HepG2 (cell line): ENCODE measurements at regions not wholly inside any gene's neighbourhood (a gene's known extent, or its start where the extent isn't known, plus 50 kb on each side); places are given as distances from the start of the nearest gene placed in this dataset.

ENCODE experiments used
- ASH2L ChIP-seq: fragments of 300-600, 200-600 bp; sonication (generic); IDR thresholded peaks from 2 replicates; pipeline ENCODE4 v1.7.0; 2017; ENCODE audit warnings: low read depth, mild to moderate bottlenecking, moderate library complexity, mixed read lengths, low read length; ENCODE audit not compliant: insufficient read length
- ATF7-NPFF ChIP-seq: sonication (generic); formaldehyde crosslinking; IDR thresholded peaks from 2 replicates; pipeline ENCODE4 v1.8.1; 2023; ENCODE audit warnings: mild to moderate bottlenecking, low read depth, missing genetic modification reagents, moderate library complexity
- FOSL1 ChIP-seq: sonication (generic); formaldehyde crosslinking; IDR thresholded peaks from 2 replicates; pipeline ENCODE4 v1.9.0; 2021; ENCODE audit warnings: missing genetic modification reagents, borderline replicate concordance
- FOXA1 ChIP-seq, 2 experiments: fragments of 450-650 bp in 1 of 2; sonication (generic) in 1 of 2; formaldehyde crosslinking in 1 of 2; IDR thresholded peaks; 2 replicates each; pipeline versions ENCODE4 v1.4.0 to v1.6.1; 2016 to 2020; ENCODE audit warnings: missing genetic modification reagents in 1 of 2
- HNRNPL ChIP-seq: fragments of 200-400 bp; formaldehyde crosslinking; IDR thresholded peaks from 2 replicates; pipeline ENCODE4 v1.6.1; 2017; ENCODE audit warnings: mild to moderate bottlenecking, low read depth, low read length
- JUND ChIP-seq: sonication (generic); formaldehyde crosslinking; IDR thresholded peaks from 2 replicates; pipeline ENCODE4 v1.8.0; 2022; ENCODE audit warnings: mild to moderate bottlenecking, missing genetic modification reagents
- NKX3-1 ChIP-seq: sonication (generic); formaldehyde crosslinking; IDR thresholded peaks from 2 replicates; pipeline ENCODE4 v1.5.0; 2020; ENCODE audit warnings: missing genetic modification reagents
- PHF20 ChIP-seq: sonication (generic); formaldehyde crosslinking; IDR thresholded peaks from 2 replicates; pipeline ENCODE4 v1.5.0; 2020; ENCODE audit warnings: mild to moderate bottlenecking, missing genetic modification reagents
- SATB2 ChIP-seq: sonication (generic); formaldehyde crosslinking; IDR thresholded peaks from 2 replicates; pipeline ENCODE4 v1.5.0; 2020; ENCODE audit warnings: missing genetic modification reagents
- SOX5 ChIP-seq: IDR thresholded peaks from 2 replicates; pipeline ENCODE4 v1.6.1; 2016; ENCODE audit warnings: borderline replicate concordance
- TBX3 ChIP-seq: fragments of 450-650 bp; IDR thresholded peaks from 2 replicates; pipeline ENCODE4 v1.6.1; 2017; ENCODE audit warnings: antibody characterized with exemption, mild to moderate bottlenecking, inconsistent platforms, borderline replicate concordance
- ZNF660 ChIP-seq: sonication (generic); formaldehyde crosslinking; IDR thresholded peaks from 2 replicates; pipeline ENCODE4 v1.5.1; 2020; ENCODE audit warnings: mild to moderate bottlenecking, low read depth, missing genetic modification reagents, borderline replicate concordance
- TF ChIP-seq, protein P1 (sequence below): sonication (generic); formaldehyde crosslinking; IDR thresholded peaks from 2 replicates; pipeline ENCODE4 v1.4.0; 2020; ENCODE audit warnings: missing genetic modification reagents, borderline replicate concordance
- TF ChIP-seq, protein P2 (sequence below): IDR thresholded peaks from 2 replicates; pipeline ENCODE4 v1.6.1; 2016; ENCODE audit warnings: low read depth, missing genetic modification reagents, missing compliant biosample characterization
- TF ChIP-seq, protein P3 (sequence below): IDR thresholded peaks from 2 replicates; pipeline ENCODE4 v1.4.0; 2020; ENCODE audit warnings: mild to moderate bottlenecking, missing genetic modification reagents
- TF ChIP-seq, protein P4 (sequence below): sonication (generic); formaldehyde crosslinking; IDR thresholded peaks from 2 replicates; pipeline ENCODE4 v1.4.0; 2020; ENCODE audit warnings: missing genetic modification reagents

DNA sequence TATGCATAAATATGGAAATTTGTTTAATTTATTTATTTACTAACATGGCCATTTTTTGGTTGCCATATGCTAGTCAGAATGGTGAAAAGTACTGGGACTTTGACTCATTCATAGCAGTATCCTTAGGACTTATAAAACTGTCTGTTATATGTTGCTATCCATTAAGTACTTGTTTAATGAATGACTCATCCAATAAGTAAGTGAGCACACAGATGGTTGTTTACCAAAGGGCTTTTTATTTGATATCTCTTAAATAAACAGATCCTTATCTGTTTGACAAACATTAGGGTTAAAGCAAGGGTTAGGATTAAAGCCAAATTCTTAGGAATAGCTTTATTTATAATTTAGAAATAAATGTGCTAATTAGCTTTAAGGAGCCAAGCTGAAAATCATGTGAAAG lies 183.4 kb downstream of the FBXO4 start (continued):
- no peak for TF ChIP-seq ASH2L
- no peak for TF ChIP-seq HNRNPL
- 0 out of 2 replicates have a peak, but pooled peaks have one; percentile 62 for TF ChIP-seq SATB2 (CRISPR knock-in tag)
- no peak for TF ChIP-seq PHF20 (CRISPR knock-in tag)
- peak; percentile 95 for TF ChIP-seq FOXA1 (IDR thresholded peaks at IDR 0.05)
- TF ChIP-seq FOXA1 (CRISPR knock-in tag; IDR thresholded peaks at IDR 0.05) = peak; percentile 90
- TF ChIP-seq, protein P1, sequence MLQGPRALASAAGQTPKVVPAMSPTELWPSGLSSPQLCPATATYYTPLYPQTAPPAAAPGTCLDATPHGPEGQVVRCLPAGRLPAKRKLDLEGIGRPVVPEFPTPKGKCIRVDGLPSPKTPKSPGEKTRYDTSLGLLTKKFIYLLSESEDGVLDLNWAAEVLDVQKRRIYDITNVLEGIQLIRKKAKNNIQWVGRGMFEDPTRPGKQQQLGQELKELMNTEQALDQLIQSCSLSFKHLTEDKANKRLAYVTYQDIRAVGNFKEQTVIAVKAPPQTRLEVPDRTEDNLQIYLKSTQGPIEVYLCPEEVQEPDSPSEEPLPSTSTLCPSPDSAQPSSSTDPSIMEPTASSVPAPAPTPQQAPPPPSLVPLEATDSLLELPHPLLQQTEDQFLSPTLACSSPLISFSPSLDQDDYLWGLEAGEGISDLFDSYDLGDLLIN = no peak
- TF ChIP-seq, protein P2, sequence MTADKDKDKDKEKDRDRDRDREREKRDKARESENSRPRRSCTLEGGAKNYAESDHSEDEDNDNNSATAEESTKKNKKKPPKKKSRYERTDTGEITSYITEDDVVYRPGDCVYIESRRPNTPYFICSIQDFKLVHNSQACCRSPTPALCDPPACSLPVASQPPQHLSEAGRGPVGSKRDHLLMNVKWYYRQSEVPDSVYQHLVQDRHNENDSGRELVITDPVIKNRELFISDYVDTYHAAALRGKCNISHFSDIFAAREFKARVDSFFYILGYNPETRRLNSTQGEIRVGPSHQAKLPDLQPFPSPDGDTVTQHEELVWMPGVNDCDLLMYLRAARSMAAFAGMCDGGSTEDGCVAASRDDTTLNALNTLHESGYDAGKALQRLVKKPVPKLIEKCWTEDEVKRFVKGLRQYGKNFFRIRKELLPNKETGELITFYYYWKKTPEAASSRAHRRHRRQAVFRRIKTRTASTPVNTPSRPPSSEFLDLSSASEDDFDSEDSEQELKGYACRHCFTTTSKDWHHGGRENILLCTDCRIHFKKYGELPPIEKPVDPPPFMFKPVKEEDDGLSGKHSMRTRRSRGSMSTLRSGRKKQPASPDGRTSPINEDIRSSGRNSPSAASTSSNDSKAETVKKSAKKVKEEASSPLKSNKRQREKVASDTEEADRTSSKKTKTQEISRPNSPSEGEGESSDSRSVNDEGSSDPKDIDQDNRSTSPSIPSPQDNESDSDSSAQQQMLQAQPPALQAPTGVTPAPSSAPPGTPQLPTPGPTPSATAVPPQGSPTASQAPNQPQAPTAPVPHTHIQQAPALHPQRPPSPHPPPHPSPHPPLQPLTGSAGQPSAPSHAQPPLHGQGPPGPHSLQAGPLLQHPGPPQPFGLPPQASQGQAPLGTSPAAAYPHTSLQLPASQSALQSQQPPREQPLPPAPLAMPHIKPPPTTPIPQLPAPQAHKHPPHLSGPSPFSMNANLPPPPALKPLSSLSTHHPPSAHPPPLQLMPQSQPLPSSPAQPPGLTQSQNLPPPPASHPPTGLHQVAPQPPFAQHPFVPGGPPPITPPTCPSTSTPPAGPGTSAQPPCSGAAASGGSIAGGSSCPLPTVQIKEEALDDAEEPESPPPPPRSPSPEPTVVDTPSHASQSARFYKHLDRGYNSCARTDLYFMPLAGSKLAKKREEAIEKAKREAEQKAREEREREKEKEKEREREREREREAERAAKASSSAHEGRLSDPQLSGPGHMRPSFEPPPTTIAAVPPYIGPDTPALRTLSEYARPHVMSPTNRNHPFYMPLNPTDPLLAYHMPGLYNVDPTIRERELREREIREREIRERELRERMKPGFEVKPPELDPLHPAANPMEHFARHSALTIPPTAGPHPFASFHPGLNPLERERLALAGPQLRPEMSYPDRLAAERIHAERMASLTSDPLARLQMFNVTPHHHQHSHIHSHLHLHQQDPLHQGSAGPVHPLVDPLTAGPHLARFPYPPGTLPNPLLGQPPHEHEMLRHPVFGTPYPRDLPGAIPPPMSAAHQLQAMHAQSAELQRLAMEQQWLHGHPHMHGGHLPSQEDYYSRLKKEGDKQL (CRISPR knock-in tag) = peak; percentile 94
- no peak for TF ChIP-seq ZNF660 (CRISPR knock-in tag)
- TF ChIP-seq, protein P3, sequence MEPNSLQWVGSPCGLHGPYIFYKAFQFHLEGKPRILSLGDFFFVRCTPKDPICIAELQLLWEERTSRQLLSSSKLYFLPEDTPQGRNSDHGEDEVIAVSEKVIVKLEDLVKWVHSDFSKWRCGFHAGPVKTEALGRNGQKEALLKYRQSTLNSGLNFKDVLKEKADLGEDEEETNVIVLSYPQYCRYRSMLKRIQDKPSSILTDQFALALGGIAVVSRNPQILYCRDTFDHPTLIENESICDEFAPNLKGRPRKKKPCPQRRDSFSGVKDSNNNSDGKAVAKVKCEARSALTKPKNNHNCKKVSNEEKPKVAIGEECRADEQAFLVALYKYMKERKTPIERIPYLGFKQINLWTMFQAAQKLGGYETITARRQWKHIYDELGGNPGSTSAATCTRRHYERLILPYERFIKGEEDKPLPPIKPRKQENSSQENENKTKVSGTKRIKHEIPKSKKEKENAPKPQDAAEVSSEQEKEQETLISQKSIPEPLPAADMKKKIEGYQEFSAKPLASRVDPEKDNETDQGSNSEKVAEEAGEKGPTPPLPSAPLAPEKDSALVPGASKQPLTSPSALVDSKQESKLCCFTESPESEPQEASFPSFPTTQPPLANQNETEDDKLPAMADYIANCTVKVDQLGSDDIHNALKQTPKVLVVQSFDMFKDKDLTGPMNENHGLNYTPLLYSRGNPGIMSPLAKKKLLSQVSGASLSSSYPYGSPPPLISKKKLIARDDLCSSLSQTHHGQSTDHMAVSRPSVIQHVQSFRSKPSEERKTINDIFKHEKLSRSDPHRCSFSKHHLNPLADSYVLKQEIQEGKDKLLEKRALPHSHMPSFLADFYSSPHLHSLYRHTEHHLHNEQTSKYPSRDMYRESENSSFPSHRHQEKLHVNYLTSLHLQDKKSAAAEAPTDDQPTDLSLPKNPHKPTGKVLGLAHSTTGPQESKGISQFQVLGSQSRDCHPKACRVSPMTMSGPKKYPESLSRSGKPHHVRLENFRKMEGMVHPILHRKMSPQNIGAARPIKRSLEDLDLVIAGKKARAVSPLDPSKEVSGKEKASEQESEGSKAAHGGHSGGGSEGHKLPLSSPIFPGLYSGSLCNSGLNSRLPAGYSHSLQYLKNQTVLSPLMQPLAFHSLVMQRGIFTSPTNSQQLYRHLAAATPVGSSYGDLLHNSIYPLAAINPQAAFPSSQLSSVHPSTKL (CRISPR knock-in tag) = peak; percentile 86
- peak; percentile 94 for TF ChIP-seq FOSL1 (CRISPR knock-in tag)
- peak; percentile 81 for TF ChIP-seq JUND (CRISPR knock-in tag)
- TF ChIP-seq, protein P4, sequence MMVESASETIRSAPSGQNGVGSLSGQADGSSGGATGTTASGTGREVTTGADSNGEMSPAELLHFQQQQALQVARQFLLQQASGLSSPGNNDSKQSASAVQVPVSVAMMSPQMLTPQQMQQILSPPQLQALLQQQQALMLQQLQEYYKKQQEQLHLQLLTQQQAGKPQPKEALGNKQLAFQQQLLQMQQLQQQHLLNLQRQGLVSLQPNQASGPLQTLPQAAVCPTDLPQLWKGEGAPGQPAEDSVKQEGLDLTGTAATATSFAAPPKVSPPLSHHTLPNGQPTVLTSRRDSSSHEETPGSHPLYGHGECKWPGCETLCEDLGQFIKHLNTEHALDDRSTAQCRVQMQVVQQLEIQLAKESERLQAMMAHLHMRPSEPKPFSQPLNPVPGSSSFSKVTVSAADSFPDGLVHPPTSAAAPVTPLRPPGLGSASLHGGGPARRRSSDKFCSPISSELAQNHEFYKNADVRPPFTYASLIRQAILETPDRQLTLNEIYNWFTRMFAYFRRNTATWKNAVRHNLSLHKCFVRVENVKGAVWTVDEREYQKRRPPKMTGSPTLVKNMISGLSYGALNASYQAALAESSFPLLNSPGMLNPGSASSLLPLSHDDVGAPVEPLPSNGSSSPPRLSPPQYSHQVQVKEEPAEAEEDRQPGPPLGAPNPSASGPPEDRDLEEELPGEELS = peak; percentile 30; the same call in 1 of the 2 replicates
- peak; percentile 39; the same call in 1 of the 2 replicates for TF ChIP-seq SOX5
- peak; percentile 92 for TF ChIP-seq TBX3
- TF ChIP-seq NKX3-1 = peak; percentile 94; the same call in 1 of the 2 replicates
- no peak for TF ChIP-seq ATF7-NPFF (CRISPR knock-in tag)
